MCF 10A (cell line): ENCODE measurements at regions not wholly inside any gene's neighbourhood (a gene's known extent, or its start where the extent isn't known, plus 50 kb on each side); places are given as distances from the start of the nearest gene placed in this dataset.

Experiments
- BruUV-seq: library from RNA; stranded (reverse); fragments of 400-500 nt; replicated peaks from 2 replicates; lab custom pipeline; 2021; lab: Mats Ljungman, UMichigan
- CTCF ChIA-PET: fragments of 300-600 bp; sonication (Branson Sonifier 250); formaldehyde crosslinking; extraction: SDS; loops from one replicate; lab custom pipeline; 2021; ENCODE audit warnings: antibody characterized with exemption, inconsistent platforms; lab: Yijun Ruan, JAX
- POLR2A ChIA-PET: fragments of 300-600, 350-650 bp; sonication (Branson Sonifier 250); formaldehyde crosslinking; extraction: SDS; loops from one replicate; lab custom pipeline; 2020; ENCODE audit warnings: antibody characterized with exemption, inconsistent platforms; lab: Yijun Ruan, JAX
- DNase-seq: peaks from one replicate; pipeline ENCODE4 v3.0.0-alpha.2; 2018; ENCODE audit not compliant: unreplicated experiment
- H3K27ac Mint-ChIP-seq: one replicate; pipeline ENCODE4 v1.8.0; 2022; ENCODE audit warnings: mild to moderate bottlenecking, low read depth, mixed read lengths; ENCODE audit not compliant: unreplicated experiment
- H3K27me3 Mint-ChIP-seq: one replicate; pipeline ENCODE4 v1.8.0; 2022; ENCODE audit warnings: mixed read lengths; ENCODE audit not compliant: insufficient read depth, unreplicated experiment
- H3K36me3 Mint-ChIP-seq: one replicate; pipeline ENCODE4 v1.8.0; 2022; ENCODE audit warnings: mild to moderate bottlenecking, moderate library complexity, mixed read lengths; ENCODE audit not compliant: insufficient read depth, unreplicated experiment
- H3K4me1 Mint-ChIP-seq: one replicate; pipeline ENCODE4 v1.8.0; 2022; ENCODE audit warnings: mixed read lengths; ENCODE audit not compliant: insufficient read depth, unreplicated experiment
- H3K4me3 Mint-ChIP-seq: one replicate; pipeline ENCODE4 v1.8.0; 2022; ENCODE audit warnings: mild to moderate bottlenecking, moderate library complexity, mixed read lengths; ENCODE audit not compliant: unreplicated experiment
- H3K9me3 Mint-ChIP-seq: one replicate; pipeline ENCODE4 v1.8.0; 2022; ENCODE audit warnings: mixed read lengths; ENCODE audit not compliant: unreplicated experiment
- CTCF ChIP-seq: fragments of 200-600 bp; IDR thresholded peaks from one replicate; pipeline ENCODE4 v1.8.0; 2022; ENCODE audit warnings: antibody characterized with exemption, mild to moderate bottlenecking; ENCODE audit not compliant: unreplicated experiment
- intact Hi-C: fragments of 100-400 bp; cut with micrococcal nuclease; formaldehyde crosslinking; loops from 2 replicates; pipeline ENCODE4 v1.14.1; 2022

GRCh38 chr3:76958274-76958673, 81.6 kb upstream of the ROBO2 start:
- POLR2A ChIA-PET = no interaction called here
- no TSS peak for BruUV-seq
- DNase-seq = no peak
- no peaks in the 10 kb centered on the region for H3K36me3 Mint-ChIP-seq
- no peak overlapping the region for H3K4me3 Mint-ChIP-seq
- TF ChIP-seq CTCF = no peak
- intact Hi-C loops = no loop called here
- H3K4me1 Mint-ChIP-seq = no peaks in the 10 kb centered on the region
- CTCF ChIA-PET = no interaction called here
- H3K27me3 Mint-ChIP-seq = peaks cover 61% of the 10 kb centered on the region
- no peaks in the 10 kb centered on the region for H3K9me3 Mint-ChIP-seq
- no peak overlapping the region for H3K27ac Mint-ChIP-seq

- POLR2A ChIA-PET = no interaction called here
- DNase-seq = no peak
- no peak for TF ChIP-seq CTCF
- no peaks in the 10 kb centered on the region for H3K4me1 Mint-ChIP-seq
- no peak overlapping the region for H3K27ac Mint-ChIP-seq
- peaks cover 60% of the 10 kb centered on the region for H3K27me3 Mint-ChIP-seq
- BruUV-seq = no TSS peak
- intact Hi-C loops = no loop called here
- CTCF ChIA-PET = no interaction called here
- H3K9me3 Mint-ChIP-seq = no peaks in the 10 kb centered on the region
- H3K36me3 Mint-ChIP-seq = no peaks in the 10 kb centered on the region
- H3K4me3 Mint-ChIP-seq = no peak overlapping the region
Measured at GRCh38 chr3:76958861-76959260, 81.0 kb upstream of the ROBO2 start.

- no peaks in the 10 kb centered on the region for H3K4me1 Mint-ChIP-seq
- H3K9me3 Mint-ChIP-seq = no peaks in the 10 kb centered on the region
- H3K36me3 Mint-ChIP-seq = no peaks in the 10 kb centered on the region
- no TSS peak for BruUV-seq
- no peak for TF ChIP-seq CTCF
- intact Hi-C loops = no loop called here
- no peak for DNase-seq
- H3K27me3 Mint-ChIP-seq = peaks cover 56% of the 10 kb centered on the region
- CTCF ChIA-PET = no interaction called here
- no peak overlapping the region for H3K27ac Mint-ChIP-seq
- no peak overlapping the region for H3K4me3 Mint-ChIP-seq
- POLR2A ChIA-PET = no interaction called here
Measured at GRCh38 chr3:76961284-76961683, 78.6 kb upstream of the ROBO2 start.

- no peak overlapping the region for H3K27ac Mint-ChIP-seq
- TF ChIP-seq CTCF = no peak
- ChIA-PET POLR2A (no interaction called here), CTCF (interaction anchor here (0.6 kb wide), 1 partner anchor 50 kb away, joined by 3 read pairs; no protein-coding TSS in a partner anchor)
- no peaks in the 10 kb centered on the region for H3K4me1 Mint-ChIP-seq
- no peaks in the 10 kb centered on the region for H3K9me3 Mint-ChIP-seq
- H3K4me3 Mint-ChIP-seq = no peak overlapping the region
- no peak for DNase-seq
- H3K36me3 Mint-ChIP-seq = no peaks in the 10 kb centered on the region
- BruUV-seq = no TSS peak
- peaks cover 25% of the 10 kb centered on the region for H3K27me3 Mint-ChIP-seq
- intact Hi-C loops = no loop called here
Measured at GRCh38 chr3:76965122-76965725, 74.7 kb upstream of the ROBO2 start.
